GM10266 (cell line): ENCODE measurements at regions not wholly inside any gene's neighbourhood (a gene's known extent, or its start where the extent isn't known, plus 50 kb on each side); places are given as distances from the start of the nearest gene placed in this dataset.
A peak's percentile ranks its signal among the peaks of the same experiment; 100 is the strongest.

Experiments used
- DNase-seq: peaks from one replicate; pipeline ENCODE4 v3.0.0; 2012; ENCODE audit errors: extremely low spot score
- CTCF ChIP-seq: IDR thresholded peaks from 2 replicates; pipeline ENCODE4 v1.5.1; 2012; ENCODE audit warnings: mild to moderate bottlenecking, low read depth; ENCODE audit not compliant: control insufficient read depth, insufficient read depth; ENCODE audit errors: missing control alignments

GRCh38 chr11:32500001-32500400 lies 64.7 kb upstream of the WT1 start:
- DNase-seq, result no peak
- TF ChIP-seq CTCF, result no peak

DNA sequence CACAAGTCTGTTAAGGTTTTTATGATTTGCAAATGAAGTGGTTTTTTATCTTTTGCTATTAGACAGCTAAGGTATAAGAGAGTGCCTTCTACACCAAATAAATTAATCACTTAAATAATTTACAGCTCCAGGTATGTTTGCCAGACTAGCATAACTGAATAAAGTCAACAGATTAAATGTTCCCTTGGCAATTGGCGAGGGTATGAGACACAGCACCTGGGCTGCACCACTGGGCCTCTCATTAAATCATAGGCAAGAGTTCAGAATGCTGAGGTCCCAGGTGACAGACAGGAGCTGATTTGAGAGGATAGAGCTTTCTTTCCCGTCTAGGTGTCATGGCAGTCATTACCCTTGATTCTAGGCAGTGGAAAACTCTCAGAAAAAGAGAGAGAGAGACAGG lies 62.6 kb upstream of the WT1 start:
- DNase-seq, result no peak
- TF ChIP-seq CTCF, result no peak

- no peak for DNase-seq
- TF ChIP-seq CTCF, result no peak
Observed at GRCh38 chr11:32494629-32495028, 59.3 kb upstream of the WT1 start.

GRCh38 chr11:32489464-32489863 lies 54.1 kb upstream of the WT1 start:
- TF ChIP-seq CTCF, result no peak

DNA sequence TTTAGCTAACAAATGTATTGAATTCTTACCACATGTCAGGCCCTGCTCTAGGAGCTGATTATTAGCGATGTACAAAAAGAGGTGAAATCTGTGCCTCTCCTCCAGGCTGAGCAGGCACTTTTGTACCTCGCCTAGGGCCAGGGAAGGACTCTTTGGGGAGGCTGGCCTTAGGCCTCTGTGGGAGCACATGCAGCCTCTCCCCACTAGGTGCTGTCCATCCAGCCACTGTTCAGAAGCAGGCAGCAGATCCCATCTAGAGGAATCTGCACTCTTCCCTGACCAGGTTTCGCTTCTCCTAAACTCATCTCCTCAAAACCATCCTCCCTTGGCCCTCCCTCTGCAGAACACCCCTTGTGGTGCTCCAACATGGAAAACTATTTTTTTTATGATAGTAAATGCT lies 51.9 kb upstream of the WT1 start:
- peak; percentile 9 for TF ChIP-seq CTCF
- DNase-seq, result no peak

More at GRCh38 chr11:32489464-32489863, 54.1 kb upstream of the WT1 start:
- no peak for DNase-seq

DNA sequence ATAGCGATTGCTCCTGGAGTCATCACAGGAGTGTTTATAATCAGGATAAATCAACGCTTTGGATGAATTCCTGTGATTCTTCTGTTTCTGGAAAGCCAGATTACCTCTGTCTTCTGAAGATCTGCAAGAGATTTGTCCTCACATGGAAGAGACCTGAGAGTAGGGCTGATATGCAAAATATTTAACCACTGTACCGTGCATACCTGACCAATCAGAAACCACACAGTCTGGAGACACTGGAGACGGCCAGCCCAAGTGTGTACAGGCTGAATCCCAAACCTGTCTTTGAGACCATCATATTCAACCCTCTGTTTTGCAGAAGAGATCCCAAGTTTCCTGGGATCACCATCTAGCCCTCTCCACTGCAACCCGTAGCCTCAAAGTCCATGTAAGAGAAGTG lies 50.4 kb upstream of the WT1 start:
- no peak for DNase-seq
- TF ChIP-seq CTCF, result no peak
